GM21717 (cell line): ENCODE measurements at regions not wholly inside any gene's neighbourhood (a gene's known extent, or its start where the extent isn't known, plus 50 kb on each side); places are given as distances from the start of the nearest gene placed in this dataset.

ENCODE experiments used
- ATAC-seq: cut with Tn5 transposase; IDR thresholded peaks from one replicate; pipeline ENCODE4 v1.9.1; 2021; ENCODE audit warnings: mild to moderate bottlenecking, moderate library complexity; ENCODE audit not compliant: unreplicated experiment

- no peak for ATAC-seq
Measured at GRCh38 chr9:118029425-118029824, 325.2 kb downstream of the TLR4 start.

DNA sequence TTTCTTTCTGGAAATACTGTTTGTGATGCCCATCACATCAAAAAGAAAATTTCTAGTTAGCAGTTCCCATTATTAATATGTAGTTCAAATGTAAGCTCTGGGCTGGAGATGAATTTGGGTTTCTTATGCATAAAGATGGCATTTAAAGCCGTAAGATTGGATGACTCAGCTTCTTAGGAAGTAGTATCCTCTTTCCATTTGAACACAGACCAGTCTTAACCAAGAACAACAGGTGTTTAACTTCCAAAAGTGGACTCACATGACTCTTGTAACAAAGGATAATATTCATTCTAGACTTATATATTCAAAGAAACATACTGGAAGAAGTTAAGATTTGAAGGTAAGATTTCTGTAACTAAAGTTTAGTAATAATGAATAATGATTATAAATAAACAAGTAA, 330.5 kb downstream of the TLR4 start:
- ATAC-seq: no peak

GRCh38 chr9:118038713-118039112, 334.5 kb downstream of the TLR4 start:
- ATAC-seq: no peak

DNA sequence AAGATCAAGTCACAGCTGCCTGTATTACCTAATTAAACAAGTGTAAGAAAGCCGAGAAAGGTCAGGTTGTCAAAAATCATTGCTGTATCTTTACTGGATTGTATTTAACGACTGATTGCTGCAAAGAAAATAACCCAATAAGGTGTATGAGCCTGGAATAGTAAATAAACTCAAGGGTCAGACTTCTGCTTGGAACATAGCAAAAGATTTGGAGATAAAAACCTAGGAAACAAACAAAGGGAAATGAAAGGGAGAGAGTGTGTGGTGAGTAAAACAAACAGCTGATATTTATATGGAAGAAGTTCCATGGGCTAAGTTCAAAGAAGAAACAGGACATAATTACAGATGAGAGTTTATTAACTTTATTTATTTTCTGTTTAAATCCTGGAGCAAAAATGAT, 354.0 kb downstream of the TLR4 start:
- no peak for ATAC-seq

GRCh38 chr9:118059484-118060278, 355.5 kb downstream of the TLR4 start:
- no peak for ATAC-seq

- ATAC-seq: no peak
Measured at GRCh38 chr9:118083161-118083560, 379.0 kb downstream of the TLR4 start.

- no peak for ATAC-seq
Measured at GRCh38 chr9:118088090-118088489, 383.9 kb downstream of the TLR4 start.

GRCh38 chr9:118091226-118091625, 387.0 kb downstream of the TLR4 start:
- no peak for ATAC-seq

DNA sequence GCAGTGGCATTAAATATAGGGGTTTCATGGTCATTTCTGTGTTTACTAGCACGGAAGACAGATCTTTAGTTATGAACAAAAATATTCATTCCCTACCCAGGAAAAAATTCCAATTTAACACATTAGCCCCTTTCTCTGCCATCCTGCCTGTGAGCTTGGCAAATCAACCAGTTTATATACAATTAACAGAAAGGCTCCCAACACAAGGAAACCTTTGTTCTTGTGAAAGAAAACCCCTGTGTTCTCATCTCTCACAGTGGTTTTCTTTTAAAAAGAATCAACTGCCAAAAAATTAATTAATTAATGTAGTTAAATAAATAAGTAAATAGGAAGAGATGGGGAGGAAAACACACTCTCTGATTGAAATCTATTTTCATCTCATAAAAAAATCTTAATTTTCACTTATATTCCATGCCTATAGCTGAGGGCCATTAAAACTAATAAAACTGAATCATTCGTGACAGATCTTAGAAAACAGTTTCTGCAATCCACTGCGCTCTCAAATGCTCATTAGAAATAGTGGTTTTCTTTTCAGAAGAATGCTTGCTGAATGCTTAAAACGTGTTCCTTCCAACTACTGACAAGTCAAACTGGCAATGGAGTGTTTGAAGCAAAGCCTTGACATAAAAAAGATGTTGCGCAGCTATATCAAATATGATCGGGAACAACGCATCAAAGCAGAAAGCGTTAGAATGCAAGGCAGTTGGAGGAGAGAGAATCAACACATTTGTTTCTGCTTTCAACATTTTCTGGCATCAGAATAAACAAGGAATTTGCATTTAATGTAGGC, 387.7 kb downstream of the TLR4 start:
- ATAC-seq: no peak

- ATAC-seq: no peak
Measured at GRCh38 chr9:118094387-118094786, 390.2 kb downstream of the TLR4 start.

- no peak for ATAC-seq
Measured at GRCh38 chr9:118100529-118101419, 396.6 kb downstream of the TLR4 start.

DNA sequence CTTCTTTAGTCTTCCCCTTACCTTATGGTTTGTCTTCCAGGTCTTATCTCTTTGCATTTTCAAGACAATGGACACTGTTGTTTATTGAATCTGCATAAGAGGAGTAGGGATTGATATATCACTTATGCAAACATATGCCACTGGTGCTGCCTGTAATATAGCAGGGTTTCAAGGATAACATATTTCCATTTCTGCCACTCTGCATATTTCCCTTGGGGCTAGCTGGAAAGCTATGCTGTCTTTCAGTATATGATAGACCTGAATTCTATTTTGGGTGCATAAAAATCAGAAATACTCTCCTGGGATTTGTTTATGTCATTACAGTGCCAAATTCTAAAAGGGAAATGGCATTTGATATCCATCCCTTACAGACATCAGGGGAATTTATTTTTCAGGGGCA, 400.2 kb downstream of the TLR4 start:
- ATAC-seq: no peak

- no peak for ATAC-seq
Measured at GRCh38 chr9:118108971-118109370, 404.8 kb downstream of the TLR4 start.

- no peak for ATAC-seq
Measured at GRCh38 chr9:118109542-118109941, 405.3 kb downstream of the TLR4 start.

DNA sequence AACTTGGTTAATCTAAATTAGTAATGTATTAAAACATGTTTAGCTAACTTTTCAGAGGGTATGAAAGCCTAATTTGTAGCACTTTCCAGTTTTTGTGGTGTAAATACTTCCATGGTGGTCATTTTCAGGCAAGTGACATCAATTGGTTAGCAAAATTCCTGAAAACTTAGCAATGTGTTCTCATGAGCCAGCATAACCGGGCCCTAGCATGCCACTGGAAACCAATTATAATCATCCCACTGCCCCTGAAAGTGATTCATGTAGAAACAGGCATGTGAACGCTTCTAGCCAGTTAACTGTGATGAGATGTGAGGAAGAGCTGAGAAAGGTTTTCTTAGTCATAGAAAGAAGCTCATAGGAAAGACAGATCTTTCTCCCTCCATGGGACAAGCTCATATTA, 417.2 kb downstream of the TLR4 start:
- ATAC-seq: no peak

DNA sequence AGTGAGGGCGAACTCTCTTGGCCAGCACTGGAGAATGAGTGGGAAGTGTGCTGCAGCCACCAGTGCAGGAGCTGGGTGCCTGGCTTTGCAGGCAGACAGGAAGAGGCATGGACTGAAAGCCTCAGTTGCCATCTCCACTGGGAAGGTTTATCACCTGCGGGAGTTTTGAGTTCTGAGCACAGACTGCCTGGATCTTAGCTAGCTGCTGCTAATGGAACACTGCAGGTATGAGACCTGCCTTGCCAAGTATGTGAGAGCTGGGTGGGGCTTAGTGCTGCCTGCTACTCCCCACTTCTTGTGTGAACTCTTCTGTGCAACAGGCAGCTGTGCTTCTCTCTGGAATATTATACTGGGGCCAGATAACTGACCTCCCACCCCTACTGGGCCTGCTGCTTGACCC, 424.1 kb downstream of the TLR4 start:
- ATAC-seq: no peak

- ATAC-seq: no peak
Measured at GRCh38 chr9:118129541-118129940, 425.3 kb downstream of the TLR4 start.

GRCh38 chr9:118148990-118149389, 444.8 kb downstream of the TLR4 start:
- ATAC-seq: no peak

DNA sequence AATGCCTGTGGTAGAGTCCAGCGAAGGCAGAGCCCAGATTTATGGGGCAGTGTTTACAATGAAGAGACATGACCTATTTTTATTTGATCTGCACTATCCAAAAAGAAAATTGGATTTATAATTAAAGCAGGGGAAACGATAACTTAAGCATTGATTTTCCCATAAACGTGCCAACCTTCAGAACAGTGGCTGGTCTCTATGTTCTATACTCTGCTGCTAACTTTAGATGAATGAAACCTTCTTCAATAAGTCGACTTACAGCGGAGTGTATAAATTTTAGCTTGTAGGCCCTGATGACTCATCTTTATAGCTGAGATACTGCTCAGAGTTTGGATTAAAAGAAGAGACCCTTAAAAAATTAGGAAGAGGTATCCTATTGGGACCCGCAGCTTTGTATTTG, 452.6 kb downstream of the TLR4 start:
- no peak for ATAC-seq

DNA sequence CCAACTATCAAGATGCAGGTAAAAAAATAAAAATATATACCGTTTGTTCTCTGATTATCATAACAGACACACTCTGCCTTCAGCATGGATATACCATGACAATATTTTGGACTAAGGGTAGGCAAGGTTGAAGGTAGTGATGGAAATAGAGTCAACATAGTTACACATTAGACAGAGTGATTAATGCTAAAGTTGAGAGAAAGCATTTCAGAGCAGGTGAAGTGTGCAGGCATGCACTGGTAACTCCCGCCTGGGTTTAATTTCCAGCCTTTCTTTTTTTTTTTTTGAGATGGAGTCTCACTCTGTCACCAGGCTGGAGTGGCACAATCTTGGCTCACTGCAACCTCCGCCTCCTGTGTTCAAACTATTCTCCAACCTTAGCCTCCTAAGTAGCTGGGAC, 458.5 kb downstream of the TLR4 start:
- no peak for ATAC-seq

- no peak for ATAC-seq
Measured at GRCh38 chr9:118163751-118164150, 459.5 kb downstream of the TLR4 start.
